Thymus (tissue), 11 donors: ENCODE measurements at regions not wholly inside any gene's neighbourhood (a gene's known extent, or its start where the extent isn't known, plus 50 kb on each side); places are given as distances from the start of the nearest gene placed in this dataset.

Experiments used
- DNase-seq, 9 donors: peaks; one replicate each; pipeline ENCODE4 v3.0.0-alpha.2; 2013; ENCODE audit warnings: low spot score in 9 of 9, low read depth in 6 of 9, missing footprints in 1 of 9
- H3K27ac ChIP-seq, 2 donors: one replicate each; pipeline ENCODE4 v1.5.1; 2013; ENCODE audit warnings: control low read depth in 1 of 2, low read depth in 1 of 2, low read length in 1 of 2, mild to moderate bottlenecking in 1 of 2, moderate library complexity in 1 of 2
- H3K27me3 ChIP-seq, 2 donors: one replicate each; pipeline ENCODE4 v1.5.1; 2013; ENCODE audit warnings: low read length in 1 of 2; ENCODE audit not compliant: control insufficient read depth in 2 of 2, insufficient read depth in 1 of 2
- H3K36me3 ChIP-seq, 2 donors: one replicate each; pipeline ENCODE4 v1.5.1; 2013; ENCODE audit warnings: low read length in 1 of 2, mild to moderate bottlenecking in 1 of 2, moderate library complexity in 1 of 2; ENCODE audit not compliant: control insufficient read depth in 2 of 2, insufficient read depth in 2 of 2
- H3K4me1 ChIP-seq, 2 donors: one replicate each; pipeline ENCODE4 v1.5.1; 2013; ENCODE audit warnings: low read length in 2 of 2; ENCODE audit not compliant: control insufficient read depth in 2 of 2, insufficient read depth in 2 of 2
- H3K4me3 ChIP-seq, 2 donors: one replicate each; pipeline ENCODE4 v1.5.1; 2013; ENCODE audit warnings: low read length in 2 of 2, control low read depth in 1 of 2, mild to moderate bottlenecking in 1 of 2
- H3K9me3 ChIP-seq, 2 donors: one replicate each; pipeline ENCODE4 v1.5.1; 2013; ENCODE audit warnings: low read length in 1 of 2, mild to moderate bottlenecking in 1 of 2; ENCODE audit not compliant: control insufficient read depth in 2 of 2, insufficient read depth in 1 of 2
- WGBS: extraction: QIAGEN DNeasy Blood & Tissue Kit; methylation state at CpG from one replicate; pipeline ENCODE4 v1.1.7; 2013; 5-methylcytosine and 5-hydroxymethylcytosine counted together
- donor health status: healthy.

GRCh38 chr4:181756451-181757095, 486.6 kb upstream of the TENM3 start:
- Histone ChIP-seq H3K27me3 (no peaks in the 10 kb centered on the region), H3K4me3 (no peak overlapping the region), H3K9me3 (no peaks in the 10 kb centered on the region), H3K36me3 (no peaks in the 10 kb centered on the region), H3K27ac (no peak overlapping the region), H3K4me1 (no peaks in the 10 kb centered on the region)
- 84% methylated on average over 5 of the region's 5 CpGs for WGBS
- DNase-seq = no peak

GRCh38 chr4:181757098-181757497, 486.1 kb upstream of the TENM3 start:
- WGBS = 58% methylated on average over 3 of the region's 3 CpGs
- H3K27me3 ChIP-seq = no peaks in the 10 kb centered on the region
- H3K4me3 ChIP-seq = no peak overlapping the region
- no peaks in the 10 kb centered on the region for H3K4me1 ChIP-seq
- no peaks in the 10 kb centered on the region for H3K36me3 ChIP-seq
- no peaks in the 10 kb centered on the region for H3K9me3 ChIP-seq
- DNase-seq = no peak
- H3K27ac ChIP-seq = no peak overlapping the region

- WGBS = 79% methylated on average over 8 of the region's 8 CpGs
- no peaks in the 10 kb centered on the region for H3K27me3 ChIP-seq
These were observed 485.1 kb upstream of the TENM3 start for GRCh38 chr4:181757910-181758660.

GRCh38 chr4:181760560-181760959, 482.6 kb upstream of the TENM3 start:
- Histone ChIP-seq H3K36me3 (no peaks in the 10 kb centered on the region), H3K9me3 (no peaks in the 10 kb centered on the region), H3K27ac (no peak overlapping the region), H3K4me1 (no peaks in the 10 kb centered on the region), H3K4me3 (no peak overlapping the region), H3K27me3 (no peaks in the 10 kb centered on the region)
- no peak for DNase-seq

More at GRCh38 chr4:181757910-181758660, 485.1 kb upstream of the TENM3 start:
- Histone ChIP-seq H3K4me1 (no peaks in the 10 kb centered on the region), H3K36me3 (no peaks in the 10 kb centered on the region), H3K9me3 (no peaks in the 10 kb centered on the region), H3K27ac (no peak overlapping the region), H3K4me3 (no peak overlapping the region)
- no peak for DNase-seq

- no peaks in the 10 kb centered on the region for H3K27me3 ChIP-seq
- H3K9me3 ChIP-seq = no peaks in the 10 kb centered on the region
- no peaks in the 10 kb centered on the region for H3K36me3 ChIP-seq
- H3K4me3 ChIP-seq = no peak overlapping the region
- 93% methylated on average over 7 of the region's 7 CpGs for WGBS
- no peak for DNase-seq
- no peak overlapping the region for H3K27ac ChIP-seq
- H3K4me1 ChIP-seq = no peaks in the 10 kb centered on the region
These were observed 482.0 kb upstream of the TENM3 start for GRCh38 chr4:181761156-181761555.

- H3K4me3 ChIP-seq = no peak overlapping the region
- no peaks in the 10 kb centered on the region for H3K9me3 ChIP-seq
- H3K27ac ChIP-seq = no peak overlapping the region
- H3K4me1 ChIP-seq = no peaks in the 10 kb centered on the region
- no peak for DNase-seq
- no peaks in the 10 kb centered on the region for H3K27me3 ChIP-seq
- no peaks in the 10 kb centered on the region for H3K36me3 ChIP-seq
- WGBS = 93% methylated on average over 9 of the region's 9 CpGs
These were observed 477.1 kb upstream of the TENM3 start for GRCh38 chr4:181766061-181766548.

- Histone ChIP-seq H3K4me1 (no peaks in the 10 kb centered on the region), H3K27ac (no peak overlapping the region), H3K9me3 (no peaks in the 10 kb centered on the region), H3K27me3 (no peaks in the 10 kb centered on the region), H3K4me3 (no peak overlapping the region), H3K36me3 (no peaks in the 10 kb centered on the region)
- 86% methylated on average over 1 of the region's 1 CpG for WGBS
- no peak for DNase-seq
These were observed 472.2 kb upstream of the TENM3 start for GRCh38 chr4:181770971-181771370.

GRCh38 chr4:181775298-181775697, 467.9 kb upstream of the TENM3 start:
- no peak overlapping the region for H3K27ac ChIP-seq
- no peaks in the 10 kb centered on the region for H3K27me3 ChIP-seq
- no peaks in the 10 kb centered on the region for H3K4me1 ChIP-seq
- no peaks in the 10 kb centered on the region for H3K9me3 ChIP-seq
- H3K36me3 ChIP-seq = no peaks in the 10 kb centered on the region
- WGBS = 87% methylated on average over 4 of the region's 4 CpGs
- no peak for DNase-seq
- no peak overlapping the region for H3K4me3 ChIP-seq

- 89% methylated on average over 5 of the region's 5 CpGs for WGBS
- no peaks in the 10 kb centered on the region for H3K4me1 ChIP-seq
- H3K27ac ChIP-seq = no peak overlapping the region
- H3K4me3 ChIP-seq = no peak overlapping the region
- no peaks in the 10 kb centered on the region for H3K36me3 ChIP-seq
- no peaks in the 10 kb centered on the region for H3K27me3 ChIP-seq
- H3K9me3 ChIP-seq = no peaks in the 10 kb centered on the region
- no peak for DNase-seq
These were observed 466.7 kb upstream of the TENM3 start for GRCh38 chr4:181776264-181777054.
